NCI-H446 treated with DMSO at 0.1 percent for 48 hours (cell line): ENCODE measurements at regions not wholly inside any gene's neighbourhood (a gene's known extent, or its start where the extent isn't known, plus 50 kb on each side); places are given as distances from the start of the nearest gene placed in this dataset.

Source experiments
- DNase-seq: peaks from one replicate; lab custom pipeline; 2025; lab: John Stamatoyannopoulos, UW

DNA sequence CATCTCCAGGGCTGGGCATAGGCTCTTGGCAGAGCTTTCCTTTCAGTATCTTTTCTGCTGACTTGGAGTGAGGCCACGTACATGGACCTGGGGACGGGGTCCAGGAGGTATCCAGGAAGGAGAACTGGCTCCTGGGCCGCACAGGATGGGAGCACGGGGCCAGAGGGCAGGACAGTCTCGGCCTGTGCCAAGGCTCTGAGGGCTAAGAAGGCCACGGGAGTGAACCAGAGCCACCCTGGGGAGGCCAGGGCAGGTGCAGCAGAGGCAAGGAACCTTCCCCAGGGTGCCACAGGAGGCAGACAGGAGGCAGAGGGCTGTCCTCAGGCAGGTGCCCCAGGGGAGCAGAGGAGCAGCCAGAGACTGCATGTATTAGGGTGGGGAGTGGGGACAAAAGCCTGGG, 50.3 kb downstream of the PLXNA1 start:
- no peak for DNase-seq

DNA sequence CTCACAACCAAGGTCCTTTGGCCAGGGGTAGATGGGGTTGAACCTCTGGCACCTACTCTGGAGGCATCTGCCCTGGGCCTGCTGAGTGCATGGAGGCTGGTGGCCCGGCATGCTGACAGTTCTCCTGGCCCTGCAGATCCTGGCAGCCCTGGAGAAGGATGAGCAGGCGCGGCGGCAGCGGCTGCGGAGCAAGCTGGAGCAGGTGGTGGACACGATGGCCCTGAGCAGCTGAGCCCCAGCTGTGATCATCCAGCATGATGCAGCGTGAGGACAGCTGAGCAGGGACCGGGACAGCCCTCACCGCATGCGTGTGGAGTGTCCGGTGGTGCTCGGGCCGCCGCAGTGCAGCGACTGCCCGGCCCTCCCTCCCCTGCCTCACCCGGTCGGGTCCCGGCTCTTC, 50.9 kb downstream of the PLXNA1 start:
- no peak for DNase-seq

DNA sequence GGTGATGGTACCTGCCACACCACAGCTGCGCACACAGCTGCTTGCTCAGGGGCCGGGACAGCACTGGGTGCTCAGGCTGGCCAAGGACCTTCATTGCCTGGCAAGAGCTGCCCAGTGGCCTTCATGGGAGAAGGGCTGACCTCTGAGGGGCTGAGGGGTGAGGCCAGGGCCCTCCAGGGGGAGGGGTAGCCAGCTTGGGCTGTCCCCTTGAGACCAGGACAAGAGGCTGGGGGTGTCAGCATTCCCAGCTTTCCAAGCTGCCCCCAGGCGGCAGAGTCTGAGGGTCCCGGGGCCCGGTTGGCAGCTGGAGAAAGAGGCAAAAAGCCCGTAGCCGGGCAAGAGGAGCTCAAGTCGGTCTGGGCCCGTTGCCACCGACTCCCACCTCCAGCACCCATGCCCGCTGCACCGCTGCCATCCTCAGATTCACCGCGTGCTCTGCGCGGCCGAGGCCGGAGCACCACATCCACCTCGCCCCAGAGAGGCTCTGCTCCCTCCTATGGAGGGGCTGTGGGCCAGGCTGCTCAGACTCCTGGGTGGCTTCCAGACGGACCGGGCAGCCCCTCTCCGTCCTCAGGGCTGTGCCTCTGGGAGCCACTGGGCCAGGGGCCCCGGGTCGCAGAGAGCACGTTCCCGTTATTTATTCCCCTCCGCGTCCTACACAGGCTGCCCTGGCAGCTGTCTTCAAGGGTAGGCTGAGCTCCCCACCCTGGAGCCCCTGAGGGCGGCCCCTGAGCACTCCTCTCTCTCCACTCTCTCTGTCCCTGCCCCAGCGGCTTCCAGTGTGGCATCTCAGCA, 51.5 kb downstream of the PLXNA1 start:
- DNase-seq, result no peak

- DNase-seq, result no peak
These were observed 52.2 kb downstream of the PLXNA1 start for GRCh38 chr3:127034990-127035652.

GRCh38 chr3:127035677-127036076, 52.8 kb downstream of the PLXNA1 start:
- DNase-seq, result no peak

DNA sequence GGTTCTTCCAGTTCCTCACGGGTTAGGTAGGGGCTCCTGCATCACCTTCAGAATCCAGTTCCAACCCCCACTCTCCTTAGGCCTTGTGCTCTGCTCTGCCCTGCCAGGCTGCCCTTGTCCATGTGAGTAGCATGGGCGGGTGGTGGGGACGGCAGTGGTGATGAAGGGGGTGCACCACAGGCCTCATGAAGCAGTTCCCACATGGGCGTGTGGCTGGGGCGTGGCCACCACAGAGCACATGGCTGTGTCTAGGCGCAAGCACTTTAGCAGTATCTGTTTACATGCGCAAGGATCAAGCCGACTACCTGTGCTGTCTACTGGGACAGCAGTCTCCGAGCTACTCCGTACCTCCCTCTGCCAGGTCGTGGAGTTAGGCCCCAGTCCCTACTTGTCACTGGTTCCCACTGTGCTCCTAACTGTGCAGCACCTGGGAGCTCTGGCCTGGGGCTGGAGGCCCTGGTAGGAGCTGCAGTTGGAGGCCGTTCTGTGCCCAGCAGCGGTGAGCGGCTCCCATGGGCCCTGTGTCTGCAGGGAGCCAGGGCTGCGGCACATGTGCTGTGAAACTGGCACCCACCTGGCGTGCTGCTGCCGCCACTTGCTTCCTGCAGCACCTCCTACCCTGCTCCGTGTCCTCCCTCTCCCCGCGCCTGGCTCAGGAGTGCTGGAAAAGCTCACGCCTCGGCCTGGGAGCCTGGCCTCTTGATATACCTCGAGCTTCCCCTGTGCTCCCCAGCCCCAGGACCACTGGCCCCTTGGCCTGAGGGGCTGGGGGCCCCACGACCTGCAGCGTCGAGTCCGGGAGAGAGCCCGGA, 53.5 kb downstream of the PLXNA1 start:
- no peak for DNase-seq

GRCh38 chr3:127037021-127037400, 54.1 kb downstream of the PLXNA1 start:
- DNase-seq, result no peak

- DNase-seq, result no peak
These were observed 54.5 kb downstream of the PLXNA1 start for GRCh38 chr3:127037418-127037841.

GRCh38 chr3:127037971-127038446, 55.1 kb downstream of the PLXNA1 start:
- no peak for DNase-seq

- DNase-seq, result no peak
These were observed 55.6 kb downstream of the PLXNA1 start for GRCh38 chr3:127038466-127038865.

GRCh38 chr3:127038923-127039581, 56.1 kb downstream of the PLXNA1 start:
- no peak for DNase-seq

- DNase-seq, result no peak
These were observed 56.8 kb downstream of the PLXNA1 start for GRCh38 chr3:127039719-127040118.

- DNase-seq, result no peak
These were observed 57.3 kb downstream of the PLXNA1 start for GRCh38 chr3:127040216-127040615.

GRCh38 chr3:127041264-127041820, 58.4 kb downstream of the PLXNA1 start:
- DNase-seq, result no peak

DNA sequence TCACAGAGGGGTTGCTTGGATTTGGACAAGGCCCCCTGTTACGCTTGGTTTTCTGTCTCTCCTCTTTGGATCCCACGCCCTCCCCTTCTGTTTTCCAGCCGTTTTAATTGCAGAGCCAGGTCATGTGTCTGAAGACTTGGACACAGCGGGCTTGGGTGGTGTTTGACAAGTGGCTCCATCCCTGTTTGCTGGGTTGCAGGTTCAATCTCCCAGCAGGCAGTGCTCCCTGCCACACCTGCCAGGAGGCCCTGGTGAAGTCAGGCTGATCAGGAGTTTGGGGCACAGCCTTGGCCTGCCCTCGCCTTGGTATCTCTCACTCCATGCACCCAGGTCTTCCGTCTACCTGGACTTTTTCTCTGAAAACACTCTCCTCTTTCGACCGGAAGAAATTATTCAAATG, 59.0 kb downstream of the PLXNA1 start:
- DNase-seq, result no peak

DNA sequence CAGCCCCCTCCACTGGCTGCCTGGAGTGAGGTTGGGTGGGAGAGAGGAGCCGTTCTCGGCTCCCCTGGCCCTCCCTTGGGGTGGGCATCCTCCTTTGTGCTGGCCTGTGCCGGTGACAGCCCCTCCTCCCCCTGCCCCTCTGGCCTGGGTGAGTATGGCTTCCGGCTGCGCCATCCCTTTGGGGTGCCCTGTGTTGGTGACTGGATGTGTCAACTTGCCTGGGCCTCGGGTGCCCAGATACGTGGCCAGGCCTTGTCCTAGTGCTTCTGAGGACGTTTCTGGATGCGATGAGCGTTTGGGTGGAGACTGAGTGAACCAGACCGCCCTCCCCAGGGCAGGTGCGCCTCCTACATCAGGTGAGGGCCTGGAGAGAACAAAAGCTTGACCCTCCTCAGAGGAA, 59.7 kb downstream of the PLXNA1 start:
- DNase-seq, result no peak

DNA sequence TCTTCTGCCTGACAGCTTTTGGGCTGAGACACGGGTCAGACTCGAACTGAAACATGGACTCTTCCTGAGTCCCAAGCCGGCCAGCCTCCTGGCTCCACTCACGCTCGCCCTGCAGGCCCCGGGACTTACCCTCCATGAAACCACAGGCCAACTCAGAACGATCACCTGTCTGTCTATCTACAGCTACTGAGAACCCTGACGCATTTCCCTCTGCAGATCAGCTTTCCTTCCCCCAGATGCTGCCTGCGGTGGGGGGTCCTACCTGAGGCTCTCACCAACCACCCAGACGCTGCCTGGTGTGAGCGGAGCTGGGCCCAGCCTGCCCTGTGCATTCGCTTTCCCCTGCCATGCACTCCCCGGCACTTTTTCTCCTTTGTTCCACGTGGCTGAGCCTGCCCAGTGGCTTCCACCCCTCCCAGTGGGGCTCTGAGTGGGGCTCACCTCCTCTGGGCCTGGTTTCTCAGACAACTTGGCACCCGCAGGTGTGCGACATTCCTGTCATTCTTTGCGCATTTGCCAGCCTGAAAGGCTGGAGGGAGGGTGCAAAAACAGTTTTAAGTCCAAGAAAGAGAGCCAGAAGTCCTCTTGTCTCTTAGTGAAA, 60.2 kb downstream of the PLXNA1 start:
- no peak for DNase-seq

DNA sequence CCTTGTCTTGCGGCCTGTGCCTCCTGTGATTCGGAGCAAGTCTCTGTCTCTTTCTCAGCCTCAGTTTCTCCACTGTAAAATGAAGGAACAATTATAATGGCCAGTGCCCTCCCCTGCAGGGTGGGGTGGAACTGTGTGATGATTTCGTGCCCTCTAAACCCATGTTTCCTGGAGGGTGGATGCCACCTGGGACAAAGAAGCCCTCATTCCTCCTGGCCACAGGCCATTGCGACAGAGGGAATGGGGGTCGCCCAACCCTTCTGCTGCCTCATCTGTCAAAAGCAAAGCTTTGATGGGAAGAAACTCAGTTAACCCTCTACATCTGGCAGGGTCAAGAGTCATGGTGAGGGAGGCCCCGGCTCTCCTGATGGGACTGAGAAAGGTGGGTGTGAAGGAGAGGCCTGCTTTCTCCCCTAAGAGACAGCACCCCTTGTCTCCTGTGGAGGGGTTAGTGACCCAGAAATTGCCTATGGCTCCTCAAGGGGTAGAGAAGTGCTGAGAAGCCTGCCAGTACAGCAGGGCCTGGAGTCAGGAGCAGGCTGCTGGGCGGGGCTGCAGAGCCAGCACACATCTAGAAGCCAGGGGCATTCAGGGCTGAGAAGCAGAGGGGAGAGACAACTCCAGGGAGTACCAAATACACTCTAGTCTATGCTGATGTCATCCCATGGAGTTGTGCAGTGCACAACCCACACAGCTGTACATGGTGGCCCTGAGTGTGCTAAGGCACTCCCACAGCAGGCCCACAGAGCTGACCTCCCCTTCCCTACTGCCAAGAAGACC, 61.0 kb downstream of the PLXNA1 start:
- no peak for DNase-seq

GRCh38 chr3:127044996-127045395, 62.1 kb downstream of the PLXNA1 start:
- no peak for DNase-seq

DNA sequence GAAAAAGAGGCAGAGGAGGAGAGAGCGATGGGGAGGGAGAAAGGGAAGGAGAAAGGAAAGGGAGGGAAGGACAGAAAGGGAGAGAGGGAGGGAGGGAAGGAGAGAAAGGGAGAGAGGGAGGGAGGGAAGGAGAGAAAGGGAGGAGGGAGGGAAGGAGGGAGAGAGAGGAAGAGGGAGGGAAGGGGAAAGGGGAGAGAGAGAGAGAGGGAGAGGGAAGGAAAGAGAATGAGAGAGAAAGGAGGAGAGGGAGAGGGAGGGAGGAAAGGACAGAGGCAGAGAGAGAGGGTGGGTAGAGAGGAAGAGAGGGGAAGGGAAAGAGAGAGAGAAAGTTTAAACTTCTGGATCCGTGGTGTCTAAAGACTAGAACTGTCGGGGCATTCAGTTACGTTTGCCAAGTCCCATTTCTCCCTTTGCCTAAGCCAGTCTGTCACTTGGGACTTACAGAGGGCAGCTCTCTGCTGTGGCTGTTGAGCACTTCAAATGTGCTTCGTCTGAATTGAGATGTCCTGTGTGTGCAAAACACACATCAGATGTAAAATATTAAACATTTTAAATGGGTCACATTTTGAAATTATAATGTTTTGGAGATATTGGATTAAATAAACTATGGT, 62.6 kb downstream of the PLXNA1 start:
- DNase-seq, result no peak
